HG03108 (cell line): ENCODE measurements at regions not wholly inside any gene's neighbourhood (a gene's known extent, or its start where the extent isn't known, plus 50 kb on each side); places are given as distances from the start of the nearest gene placed in this dataset.
"Not testable (repeated sequence)": the region's sequence is repeated elsewhere in the genome, so short reads cannot be mapped to it uniquely, and the experiment has no call there.

ENCODE experiments used
- ATAC-seq: cut with Tn5 transposase; IDR thresholded peaks from one replicate; pipeline ENCODE4 v1.9.1; 2021; ENCODE audit warnings: moderate library complexity; ENCODE audit not compliant: unreplicated experiment

- ATAC-seq, result no peak
Measured at GRCh38 chr5:53733853-53734252, 173.4 kb downstream of the NDUFS4 start.

GRCh38 chr5:53738105-53738504 lies 177.7 kb downstream of the NDUFS4 start:
- ATAC-seq, result no peak

GRCh38 chr5:53739111-53739510 lies 178.7 kb downstream of the NDUFS4 start:
- no peak for ATAC-seq

- no peak for ATAC-seq
Measured at GRCh38 chr5:53749621-53750020, 189.2 kb downstream of the NDUFS4 start.

GRCh38 chr5:53752282-53752681 lies 191.8 kb downstream of the NDUFS4 start:
- not testable (repeated sequence) for ATAC-seq

GRCh38 chr5:53766673-53767072 lies 206.2 kb downstream of the NDUFS4 start:
- ATAC-seq, result no peak

- peak; percentile 72 for ATAC-seq
Measured at GRCh38 chr5:53777864-53778618, 217.6 kb downstream of the NDUFS4 start.

GRCh38 chr5:53779541-53779981 lies 219.1 kb downstream of the NDUFS4 start:
- ATAC-seq, result no peak

- ATAC-seq, result no peak
Measured at GRCh38 chr5:53782620-53783019, 222.2 kb downstream of the NDUFS4 start.

- ATAC-seq, result no peak
Measured at GRCh38 chr5:53783624-53784228, 223.3 kb downstream of the NDUFS4 start.

GRCh38 chr5:53784596-53784995 lies 224.2 kb downstream of the NDUFS4 start:
- no peak for ATAC-seq

- ATAC-seq, result no peak
Measured at GRCh38 chr5:53785924-53786323, 225.5 kb downstream of the NDUFS4 start.

GRCh38 chr5:53790026-53790425 lies 229.6 kb downstream of the NDUFS4 start:
- no peak for ATAC-seq

- no peak for ATAC-seq
Measured at GRCh38 chr5:53792338-53792737, 231.9 kb downstream of the NDUFS4 start.

GRCh38 chr5:53799644-53800043 lies 239.2 kb downstream of the NDUFS4 start:
- not testable (repeated sequence) for ATAC-seq

- ATAC-seq, result not testable (repeated sequence)
Measured at GRCh38 chr5:53808392-53808791, 248.0 kb downstream of the NDUFS4 start.

- ATAC-seq, result no peak
Measured at GRCh38 chr5:53814819-53815218, 254.4 kb downstream of the NDUFS4 start.

GRCh38 chr5:53815471-53815870 lies 255.0 kb downstream of the NDUFS4 start:
- ATAC-seq, result no peak

GRCh38 chr5:53817183-53817582 lies 256.7 kb downstream of the NDUFS4 start:
- no peak for ATAC-seq

GRCh38 chr5:53819482-53819881 lies 259.0 kb downstream of the NDUFS4 start:
- ATAC-seq, result no peak

- peak; percentile 66 for ATAC-seq
Measured at GRCh38 chr5:53820119-53820801, 259.8 kb downstream of the NDUFS4 start.

- peak; percentile 86 for ATAC-seq
Measured at GRCh38 chr5:53820802-53821171, 260.3 kb downstream of the NDUFS4 start.
